HEK293 (cell line): ENCODE measurements at regions not wholly inside any gene's neighbourhood (a gene's known extent, or its start where the extent isn't known, plus 50 kb on each side); places are given as distances from the start of the nearest gene placed in this dataset.

ENCODE experiments used
- CTCF ChIA-PET: fragments of 350-600 bp; formaldehyde crosslinking; extraction: SDS; loops from one replicate; lab custom pipeline; 2021; ENCODE audit warnings: antibody characterized with exemption; lab: Yijun Ruan, JAX
- POLR2A ChIA-PET: fragments of 300-600 bp; formaldehyde crosslinking; extraction: SDS; loops from one replicate; lab custom pipeline; 2020; ENCODE audit warnings: antibody characterized with exemption, inconsistent platforms; lab: Yijun Ruan, JAX
- H3K27ac ChIP-seq: fragments of 200-500 bp; sonication (Bioruptor generic); 2 replicates; pipeline ENCODE4 v1.5.1; 2014; ENCODE audit warnings: low read depth, low read length, control low read depth, inconsistent platforms; ENCODE audit errors: extremely low read depth
- H3K36me3 ChIP-seq, 2 experiments: fragments of 200-500 bp in 1 of 2; sonication (Bioruptor generic) in 1 of 2; 1 replicate in 1 of 2; 2 replicates in 1 of 2; pipeline ENCODE4 v1.5.1; 2014 to 2017; ENCODE audit warnings: inconsistent platforms in 2 of 2, low read length in 2 of 2; ENCODE audit not compliant: control insufficient read depth in 2 of 2, insufficient read depth in 1 of 2
- H3K4me1 ChIP-seq: fragments of 200-500 bp; sonication (Bioruptor generic); 2 replicates; pipeline ENCODE4 v1.5.1; 2014; ENCODE audit warnings: mild to moderate bottlenecking, low read length, inconsistent platforms; ENCODE audit not compliant: control insufficient read depth, insufficient read depth
- H3K4me3 ChIP-seq: 2 replicates; pipeline ENCODE4 v1.5.1; 2011; ENCODE audit warnings: low read depth, mild to moderate bottlenecking, control low read depth, low read length, moderate library complexity
- H3K9me3 ChIP-seq: fragments of 200-500 bp; sonication (Bioruptor generic); 2 replicates; pipeline ENCODE4 v1.5.1; 2014; ENCODE audit warnings: low read depth, low read length, inconsistent platforms; ENCODE audit not compliant: control insufficient read depth, insufficient read depth
- BCL11B ChIP-seq: fragments of 450-650 bp; formaldehyde crosslinking; IDR thresholded peaks from 2 replicates; pipeline ENCODE4 v1.5.1; 2016; ENCODE audit warnings: low read depth, missing biosample characterization, missing genetic modification characterization
- EGR2 ChIP-seq: fragments of 450-650 bp; formaldehyde crosslinking; IDR thresholded peaks from 2 replicates; pipeline ENCODE4 v1.5.1; 2016; ENCODE audit warnings: low read depth, missing biosample characterization, missing genetic modification characterization
- HOXD13 ChIP-seq: sonication (generic); formaldehyde crosslinking; IDR thresholded peaks from 2 replicates; pipeline ENCODE4 v1.8.0; 2022; ENCODE audit warnings: missing genetic modification reagents, borderline replicate concordance
- KLF1 ChIP-seq: fragments of 450-650 bp; formaldehyde crosslinking; IDR thresholded peaks from 2 replicates; pipeline ENCODE4 v1.5.1; 2016; ENCODE audit warnings: missing biosample characterization, missing genetic modification characterization
- KLF9 ChIP-seq: fragments of 450-650 bp; formaldehyde crosslinking; IDR thresholded peaks from 2 replicates; pipeline ENCODE4 v1.5.1; 2016; ENCODE audit warnings: missing biosample characterization, missing genetic modification characterization, low read depth
- YY2 ChIP-seq: fragments of 450-650 bp; formaldehyde crosslinking; IDR thresholded peaks from 2 replicates; pipeline ENCODE4 v1.5.1; 2016; ENCODE audit warnings: missing biosample characterization, missing genetic modification characterization
- ZBTB20 ChIP-seq: fragments of 450-650 bp; formaldehyde crosslinking; IDR thresholded peaks from 2 replicates; pipeline ENCODE4 v1.5.1; 2016; ENCODE audit warnings: missing biosample characterization, missing genetic modification characterization
- ZFHX2 ChIP-seq: fragments of 450-650 bp; formaldehyde crosslinking; conservative IDR thresholded peaks from 2 replicates; pipeline ENCODE4 v1.5.1; 2016; ENCODE audit warnings: missing biosample characterization, missing genetic modification characterization
- ZNF132 ChIP-seq: fragments of 450-650 bp; formaldehyde crosslinking; IDR thresholded peaks from 2 replicates; pipeline ENCODE4 v1.5.1; 2017; ENCODE audit warnings: missing biosample characterization, missing genetic modification characterization, borderline replicate concordance
- ZNF140 ChIP-seq: fragments of 450-650 bp; formaldehyde crosslinking; IDR thresholded peaks from 2 replicates; pipeline ENCODE4 v1.5.1; 2016; ENCODE audit warnings: missing biosample characterization, missing genetic modification characterization
- ZNF548 ChIP-seq: fragments of 450-650 bp; formaldehyde crosslinking; IDR thresholded peaks from 2 replicates; pipeline ENCODE4 v1.5.1; 2016; ENCODE audit warnings: missing biosample characterization, missing genetic modification characterization
- ZNF624 ChIP-seq: fragments of 450-650 bp; formaldehyde crosslinking; IDR thresholded peaks from 2 replicates; pipeline ENCODE4 v1.5.1; 2017; ENCODE audit warnings: missing biosample characterization, missing genetic modification characterization
- ZNF660 ChIP-seq: fragments of 450-650 bp; IDR thresholded peaks from 2 replicates; pipeline ENCODE4 v1.5.1; 2018; ENCODE audit warnings: missing biosample characterization, mild to moderate bottlenecking, missing genetic modification characterization
- TF ChIP-seq, protein P1 (sequence below): fragments of 450-650 bp; IDR thresholded peaks from 2 replicates; pipeline ENCODE4 v1.5.1; 2018; ENCODE audit warnings: missing biosample characterization, mild to moderate bottlenecking, missing genetic modification characterization
- TF ChIP-seq, protein P2 (sequence below): fragments of 450-650 bp; formaldehyde crosslinking; IDR thresholded peaks from 2 replicates; pipeline ENCODE4 v1.5.0; 2017; ENCODE audit warnings: missing biosample characterization, missing genetic modification characterization, borderline replicate concordance
- TF ChIP-seq, protein P3 (sequence below): fragments of 450-650 bp; formaldehyde crosslinking; IDR thresholded peaks from 2 replicates; pipeline ENCODE4 v1.5.1; 2016; ENCODE audit warnings: missing biosample characterization, missing genetic modification characterization
- TF ChIP-seq, protein P4 (sequence below): fragments of 450-650 bp; formaldehyde crosslinking; conservative IDR thresholded peaks from 2 replicates; pipeline ENCODE4 v1.5.1; 2016; ENCODE audit warnings: low read depth, missing biosample characterization, missing genetic modification characterization

DNA sequence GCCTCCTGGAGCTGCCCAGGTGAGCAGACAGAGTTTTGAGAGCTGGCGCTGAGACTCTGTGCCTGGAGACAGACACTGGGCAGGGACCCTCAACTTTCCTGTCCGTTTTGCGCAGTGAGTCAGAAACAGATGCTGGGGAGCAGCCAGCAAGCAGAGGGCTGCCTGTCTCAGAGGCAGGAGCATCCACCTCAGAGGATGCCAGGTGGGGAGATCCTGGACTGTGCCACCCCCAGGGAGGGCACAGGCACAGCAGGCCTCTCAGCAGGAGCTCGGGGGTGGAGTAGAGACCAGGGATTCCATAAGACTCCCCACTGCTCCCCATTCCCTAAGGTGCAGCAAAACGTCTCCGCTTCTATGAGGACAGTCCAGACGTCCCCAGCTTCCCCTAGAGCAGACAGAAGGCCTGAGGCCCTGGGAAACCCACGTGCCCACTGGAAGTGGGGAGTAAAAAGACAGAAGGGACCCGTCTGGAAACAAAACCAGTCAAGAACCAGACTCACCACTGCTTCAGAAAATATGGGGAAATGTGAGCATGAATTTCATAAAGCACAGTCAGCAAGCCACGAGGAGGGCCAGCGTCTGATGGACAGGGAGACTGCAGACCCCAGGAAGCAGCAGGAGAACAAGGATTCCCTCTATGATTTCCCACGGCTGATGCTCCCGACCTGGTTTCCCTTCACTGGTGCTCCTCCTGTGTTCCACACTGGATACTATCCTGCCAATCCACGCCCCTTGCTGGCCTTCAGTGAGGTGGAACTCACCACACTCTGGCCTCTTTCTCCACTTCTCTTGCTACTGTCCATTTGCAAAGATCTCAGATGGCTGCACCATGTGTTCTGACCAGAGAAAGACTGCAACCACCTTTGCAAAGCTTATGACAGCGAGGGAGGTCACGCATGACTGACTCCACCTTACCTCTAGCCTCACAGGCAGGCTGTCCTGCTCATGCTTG is 151.3 kb upstream of the FAM20C start:
- TF ChIP-seq KLF9 (tag by site-specific recombination), result no peak
- TF ChIP-seq, protein P1, sequence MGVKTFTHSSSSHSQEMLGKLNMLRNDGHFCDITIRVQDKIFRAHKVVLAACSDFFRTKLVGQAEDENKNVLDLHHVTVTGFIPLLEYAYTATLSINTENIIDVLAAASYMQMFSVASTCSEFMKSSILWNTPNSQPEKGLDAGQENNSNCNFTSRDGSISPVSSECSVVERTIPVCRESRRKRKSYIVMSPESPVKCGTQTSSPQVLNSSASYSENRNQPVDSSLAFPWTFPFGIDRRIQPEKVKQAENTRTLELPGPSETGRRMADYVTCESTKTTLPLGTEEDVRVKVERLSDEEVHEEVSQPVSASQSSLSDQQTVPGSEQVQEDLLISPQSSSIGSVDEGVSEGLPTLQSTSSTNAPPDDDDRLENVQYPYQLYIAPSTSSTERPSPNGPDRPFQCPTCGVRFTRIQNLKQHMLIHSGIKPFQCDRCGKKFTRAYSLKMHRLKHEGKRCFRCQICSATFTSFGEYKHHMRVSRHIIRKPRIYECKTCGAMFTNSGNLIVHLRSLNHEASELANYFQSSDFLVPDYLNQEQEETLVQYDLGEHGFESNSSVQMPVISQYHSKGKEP (tag by site-specific recombination), result peak; percentile 61; the same call in 1 of the 2 replicates
- CTCF ChIA-PET, result no interaction called here
- Histone ChIP-seq H3K9me3 (no peaks in the 10 kb centered on the region), H3K27ac (no peak overlapping the region), H3K36me3 (no peaks in the 10 kb centered on the region), H3K4me3 (no peak overlapping the region), H3K4me1 (no peaks in the 10 kb centered on the region)
- POLR2A ChIA-PET, result no interaction called here

DNA sequence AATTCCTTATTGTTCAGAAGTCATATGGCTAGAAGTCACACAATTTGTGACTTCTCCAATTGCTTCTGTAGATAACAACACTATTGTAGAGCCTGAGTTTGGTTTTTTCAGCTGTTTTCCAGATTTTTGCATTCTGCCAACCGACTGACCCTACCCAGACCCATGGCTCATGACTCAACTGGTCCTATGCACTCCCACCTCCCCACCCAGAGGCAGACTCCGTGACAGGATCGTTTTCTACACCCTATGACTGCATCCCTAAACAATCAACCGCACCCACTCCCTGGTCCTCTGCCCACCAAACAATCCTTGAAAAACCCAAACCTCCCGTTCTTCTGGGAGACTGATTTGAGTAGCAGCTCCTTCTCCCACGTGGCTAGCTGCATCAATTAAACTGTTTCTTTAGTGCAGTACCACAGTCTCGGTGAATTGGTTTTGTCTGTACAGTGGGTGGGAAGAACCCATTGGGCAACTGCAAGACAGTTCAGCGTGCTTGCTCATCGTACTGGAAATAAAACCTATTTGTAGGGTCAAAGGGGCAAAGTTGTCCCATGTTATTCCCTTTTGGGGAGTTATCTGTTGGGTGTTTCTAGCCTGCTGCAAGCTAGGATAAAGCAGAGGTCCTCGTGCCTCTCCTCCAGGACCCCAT is 150.3 kb upstream of the FAM20C start:
- ChIA-PET CTCF (no interaction called here), POLR2A (no interaction called here)
- no peaks in the 10 kb centered on the region for H3K36me3 ChIP-seq
- H3K4me1 ChIP-seq, result no peaks in the 10 kb centered on the region
- TF ChIP-seq ZNF132 (no peak), ZBTB20 (tag by site-specific recombination) (no peak), KLF1 (peak; percentile 38), ZFHX2 (tag by site-specific recombination) (peak; percentile 67), EGR2 (tag by site-specific recombination) (peak; percentile 89)
- TF ChIP-seq, protein P2, sequence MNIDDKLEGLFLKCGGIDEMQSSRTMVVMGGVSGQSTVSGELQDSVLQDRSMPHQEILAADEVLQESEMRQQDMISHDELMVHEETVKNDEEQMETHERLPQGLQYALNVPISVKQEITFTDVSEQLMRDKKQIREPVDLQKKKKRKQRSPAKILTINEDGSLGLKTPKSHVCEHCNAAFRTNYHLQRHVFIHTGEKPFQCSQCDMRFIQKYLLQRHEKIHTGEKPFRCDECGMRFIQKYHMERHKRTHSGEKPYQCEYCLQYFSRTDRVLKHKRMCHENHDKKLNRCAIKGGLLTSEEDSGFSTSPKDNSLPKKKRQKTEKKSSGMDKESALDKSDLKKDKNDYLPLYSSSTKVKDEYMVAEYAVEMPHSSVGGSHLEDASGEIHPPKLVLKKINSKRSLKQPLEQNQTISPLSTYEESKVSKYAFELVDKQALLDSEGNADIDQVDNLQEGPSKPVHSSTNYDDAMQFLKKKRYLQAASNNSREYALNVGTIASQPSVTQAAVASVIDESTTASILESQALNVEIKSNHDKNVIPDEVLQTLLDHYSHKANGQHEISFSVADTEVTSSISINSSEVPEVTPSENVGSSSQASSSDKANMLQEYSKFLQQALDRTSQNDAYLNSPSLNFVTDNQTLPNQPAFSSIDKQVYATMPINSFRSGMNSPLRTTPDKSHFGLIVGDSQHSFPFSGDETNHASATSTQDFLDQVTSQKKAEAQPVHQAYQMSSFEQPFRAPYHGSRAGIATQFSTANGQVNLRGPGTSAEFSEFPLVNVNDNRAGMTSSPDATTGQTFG (tag by site-specific recombination), result no peak
- no peaks in the 10 kb centered on the region for H3K9me3 ChIP-seq
- no peak overlapping the region for H3K4me3 ChIP-seq
- H3K27ac ChIP-seq, result no peak overlapping the region

DNA sequence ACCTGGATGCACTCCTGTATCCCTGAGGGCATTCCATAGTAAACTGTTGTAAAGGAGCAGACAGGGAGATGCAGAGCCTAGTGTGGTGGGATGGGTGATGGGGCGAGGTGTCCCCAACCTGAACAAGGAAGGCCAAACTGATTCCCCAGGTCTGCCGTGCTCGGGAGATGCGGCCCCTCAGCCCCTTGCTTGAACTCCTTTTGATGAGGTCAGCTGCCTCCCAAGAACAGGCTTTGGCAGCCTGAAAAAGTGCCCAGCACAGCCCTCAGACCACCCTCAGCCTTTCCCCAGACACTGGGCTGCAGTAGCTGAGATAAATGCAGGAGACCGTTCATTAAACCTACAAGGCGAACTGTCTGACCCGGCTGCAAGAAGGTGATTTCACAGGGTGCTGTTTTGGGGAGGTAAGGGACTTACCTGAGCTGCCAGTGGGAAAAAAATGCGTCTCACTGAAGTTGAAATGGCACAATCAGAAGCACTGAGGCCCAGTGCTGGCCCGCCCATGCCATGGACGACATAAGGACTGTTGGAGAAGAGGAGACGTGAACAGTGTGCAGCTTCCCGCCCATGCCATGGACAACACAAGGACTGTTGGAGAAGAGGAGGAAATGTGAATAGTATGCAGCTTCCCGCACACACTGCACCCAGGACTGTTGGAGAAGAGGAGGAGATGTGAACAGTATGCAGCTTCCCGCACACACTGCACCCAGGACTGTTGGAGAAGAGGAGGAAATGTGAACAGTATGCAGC is 148.4 kb upstream of the FAM20C start:
- Histone ChIP-seq H3K4me3 (no peak overlapping the region), H3K4me1 (no peaks in the 10 kb centered on the region), H3K27ac (no peak overlapping the region), H3K9me3 (no peaks in the 10 kb centered on the region), H3K36me3 (no peaks in the 10 kb centered on the region)
- POLR2A ChIA-PET, result no interaction called here
- CTCF ChIA-PET, result interaction anchor here (0.7 to 1.0 kb wide), 2 partner anchors 12 to 297 kb away, joined by 3 to 4 read pairs; no protein-coding TSS in a partner anchor
- TF ChIP-seq BCL11B (tag by site-specific recombination) (no peak), ZNF660 (no peak), ZNF624 (tag by site-specific recombination) (no peak), ZNF140 (tag by site-specific recombination) (no peak), YY2 (tag by site-specific recombination) (no peak), ZBTB20 (tag by site-specific recombination) (no peak), HOXD13 (CRISPR knock-in tag) (no peak), ZNF548 (tag by site-specific recombination) (no peak)
- TF ChIP-seq, protein P3, sequence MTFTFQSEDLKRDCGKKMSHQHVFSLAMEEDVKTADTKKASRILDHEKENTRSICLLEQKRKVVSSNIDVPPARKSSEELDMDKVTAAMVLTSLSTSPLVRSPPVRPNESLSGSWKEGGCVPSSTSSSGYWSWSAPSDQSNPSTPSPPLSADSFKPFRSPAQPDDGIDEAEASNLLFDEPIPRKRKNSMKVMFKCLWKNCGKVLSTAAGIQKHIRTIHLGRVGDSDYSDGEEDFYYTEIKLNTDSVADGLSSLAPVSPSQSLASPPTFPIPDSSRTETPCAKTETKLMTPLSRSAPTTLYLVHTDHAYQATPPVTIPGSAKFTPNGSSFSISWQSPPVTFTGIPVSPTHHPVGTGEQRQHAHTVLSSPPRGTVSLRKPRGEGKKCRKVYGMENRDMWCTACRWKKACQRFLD (tag by site-specific recombination), result no peak
- TF ChIP-seq, protein P4, sequence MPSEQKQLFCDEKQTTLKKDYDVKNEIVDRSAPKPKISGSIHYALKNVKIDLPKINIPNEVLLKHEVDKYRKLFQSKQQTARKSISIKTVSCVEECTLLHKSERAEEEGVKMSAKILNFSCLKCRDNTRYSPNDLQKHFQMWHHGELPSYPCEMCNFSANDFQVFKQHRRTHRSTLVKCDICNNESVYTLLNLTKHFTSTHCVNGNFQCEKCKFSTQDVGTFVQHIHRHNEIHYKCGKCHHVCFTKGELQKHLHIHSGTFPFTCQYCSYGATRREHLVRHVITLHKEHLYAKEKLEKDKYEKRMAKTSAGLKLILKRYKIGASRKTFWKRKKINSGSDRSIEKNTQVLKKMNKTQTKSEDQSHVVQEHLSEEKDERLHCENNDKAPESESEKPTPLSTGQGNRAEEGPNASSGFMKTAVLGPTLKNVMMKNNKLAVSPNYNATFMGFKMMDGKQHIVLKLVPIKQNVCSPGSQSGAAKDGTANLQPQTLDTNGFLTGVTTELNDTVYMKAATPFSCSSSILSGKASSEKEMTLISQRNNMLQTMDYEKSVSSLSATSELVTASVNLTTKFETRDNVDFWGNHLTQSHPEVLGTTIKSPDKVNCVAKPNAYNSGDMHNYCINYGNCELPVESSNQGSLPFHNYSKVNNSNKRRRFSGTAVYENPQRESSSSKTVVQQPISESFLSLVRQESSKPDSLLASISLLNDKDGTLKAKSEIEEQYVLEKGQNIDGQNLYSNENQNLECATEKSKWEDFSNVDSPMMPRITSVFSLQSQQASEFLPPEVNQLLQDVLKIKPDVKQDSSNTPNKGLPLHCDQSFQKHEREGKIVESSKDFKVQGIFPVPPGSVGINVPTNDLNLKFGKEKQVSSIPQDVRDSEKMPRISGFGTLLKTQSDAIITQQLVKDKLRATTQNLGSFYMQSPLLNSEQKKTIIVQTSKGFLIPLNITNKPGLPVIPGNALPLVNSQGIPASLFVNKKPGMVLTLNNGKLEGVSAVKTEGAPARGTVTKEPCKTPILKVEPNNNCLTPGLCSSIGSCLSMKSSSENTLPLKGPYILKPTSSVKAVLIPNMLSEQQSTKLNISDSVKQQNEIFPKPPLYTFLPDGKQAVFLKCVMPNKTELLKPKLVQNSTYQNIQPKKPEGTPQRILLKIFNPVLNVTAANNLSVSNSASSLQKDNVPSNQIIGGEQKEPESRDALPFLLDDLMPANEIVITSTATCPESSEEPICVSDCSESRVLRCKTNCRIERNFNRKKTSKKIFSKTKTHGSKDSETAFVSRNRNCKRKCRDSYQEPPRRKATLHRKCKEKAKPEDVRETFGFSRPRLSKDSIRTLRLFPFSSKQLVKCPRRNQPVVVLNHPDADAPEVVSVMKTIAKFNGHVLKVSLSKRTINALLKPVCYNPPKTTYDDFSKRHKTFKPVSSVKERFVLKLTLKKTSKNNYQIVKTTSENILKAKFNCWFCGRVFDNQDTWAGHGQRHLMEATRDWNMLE (tag by site-specific recombination), result no peak
